G401 (cell line): ENCODE measurements at regions not wholly inside any gene's neighbourhood (a gene's known extent, or its start where the extent isn't known, plus 50 kb on each side); places are given as distances from the start of the nearest gene placed in this dataset.
"Not testable (repeated sequence)": the region's sequence is repeated elsewhere in the genome, so short reads cannot be mapped to it uniquely, and the experiment has no call there.

ENCODE experiments used
- DNase-seq: peaks from one replicate; pipeline ENCODE4 v3.0.0-alpha.2; 2015; ENCODE audit warnings: low spot score
- in situ Hi-C: cut with HindIII; loops from 2 replicates; pipeline ENCODE4 v1.10.0; 2016; ENCODE audit warnings: low sequenced_read_pairs, mixed read lengths

GRCh38 chr10:125266541-125266940 is 106.2 kb upstream of the CTBP2 start:
- no peak for DNase-seq
- in situ Hi-C loops: no loop called here

GRCh38 chr10:125265579-125265955 is 105.2 kb upstream of the CTBP2 start:
- in situ Hi-C loops: no loop called here
- DNase-seq: no peak

- in situ Hi-C loops: no loop called here
Measured at GRCh38 chr10:125264757-125265578, 104.6 kb upstream of the CTBP2 start.

DNA sequence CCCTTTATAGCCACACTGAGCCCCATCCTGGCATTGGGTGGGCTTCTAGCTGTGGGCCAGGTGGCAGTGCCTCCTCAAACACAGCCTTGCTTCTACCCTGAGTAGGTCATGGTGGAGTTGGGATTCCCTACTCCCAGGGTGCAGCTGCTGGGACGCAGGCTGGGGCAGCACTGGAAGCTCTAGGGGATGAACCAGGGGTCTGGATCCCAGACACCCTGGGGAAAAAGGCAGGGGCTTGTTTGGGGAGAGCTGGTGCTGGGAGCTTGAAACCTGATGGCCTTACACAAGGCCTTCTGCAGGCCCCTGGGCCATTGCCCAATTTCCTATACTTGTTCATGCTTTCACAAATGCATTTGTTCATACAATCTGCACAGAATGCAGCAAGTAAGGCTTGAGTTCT is 103.7 kb upstream of the CTBP2 start:
- in situ Hi-C loops: no loop called here
- no peak for DNase-seq

More at GRCh38 chr10:125264757-125265578, 104.6 kb upstream of the CTBP2 start:
- no peak for DNase-seq

DNA sequence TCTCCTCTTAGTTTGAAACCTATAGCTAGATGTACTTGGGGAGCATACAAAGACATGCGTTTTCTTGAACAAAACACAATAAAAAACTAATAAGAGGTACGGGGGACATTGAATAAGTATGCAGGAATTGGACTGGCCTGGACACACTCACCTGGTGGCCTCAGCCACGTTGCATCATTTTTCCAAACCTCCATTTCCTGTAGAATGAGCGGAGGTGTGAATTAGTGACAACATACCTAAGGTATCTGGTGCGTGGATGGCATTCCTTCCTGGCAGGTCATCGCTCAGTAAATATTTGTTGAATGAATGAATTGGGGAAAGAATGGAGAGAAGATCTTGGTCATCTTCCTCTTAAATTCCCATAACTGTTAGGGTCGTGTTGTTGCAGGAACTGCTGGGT is 103.2 kb upstream of the CTBP2 start:
- no peak for DNase-seq
- in situ Hi-C loops: no loop called here

DNA sequence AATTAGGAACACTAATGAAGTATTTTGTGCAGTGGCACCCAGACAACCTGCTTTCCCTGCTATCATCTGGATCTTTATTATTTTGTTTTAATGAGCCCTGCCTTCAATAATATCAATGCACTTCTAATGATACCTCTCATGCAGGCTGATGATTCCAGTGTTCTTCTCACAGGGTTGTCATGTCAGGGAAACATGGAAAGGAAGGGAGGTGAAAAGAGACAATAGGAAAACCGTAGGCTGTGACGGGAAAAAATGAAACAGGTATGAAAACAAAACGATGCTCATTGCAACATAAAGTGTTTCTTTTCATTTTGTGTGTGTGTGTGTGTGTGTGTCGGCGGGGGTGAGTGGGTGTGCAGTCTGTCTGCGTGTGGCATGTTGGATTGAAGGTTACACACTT is 102.6 kb upstream of the CTBP2 start:
- in situ Hi-C loops: no loop called here
- DNase-seq: no peak

DNA sequence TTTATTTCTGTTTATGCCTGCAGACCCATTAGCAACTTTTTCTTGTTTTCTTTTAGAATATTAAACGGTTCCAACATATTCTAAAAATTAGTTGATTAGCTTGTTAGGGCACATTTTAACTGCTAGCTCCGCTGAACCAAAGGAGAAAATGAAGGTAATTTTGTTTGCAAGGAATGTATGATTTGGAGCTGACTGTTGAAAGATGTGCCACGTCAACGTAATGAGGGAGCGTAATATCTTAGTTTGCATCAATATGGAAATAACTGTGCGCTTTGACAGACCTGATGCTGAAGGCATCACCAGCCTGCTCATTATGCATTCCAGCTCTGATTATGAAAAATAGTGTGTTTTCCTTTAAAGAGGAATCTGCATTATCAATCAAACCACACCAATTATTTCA is 102.0 kb upstream of the CTBP2 start:
- in situ Hi-C loops: no loop called here

GRCh38 chr10:125261491-125262186 is 101.3 kb upstream of the CTBP2 start:
- in situ Hi-C loops: no loop called here
- DNase-seq: no peak

More for the DNA sequence above, 102.0 kb upstream of the CTBP2 start:
- no peak for DNase-seq

DNA sequence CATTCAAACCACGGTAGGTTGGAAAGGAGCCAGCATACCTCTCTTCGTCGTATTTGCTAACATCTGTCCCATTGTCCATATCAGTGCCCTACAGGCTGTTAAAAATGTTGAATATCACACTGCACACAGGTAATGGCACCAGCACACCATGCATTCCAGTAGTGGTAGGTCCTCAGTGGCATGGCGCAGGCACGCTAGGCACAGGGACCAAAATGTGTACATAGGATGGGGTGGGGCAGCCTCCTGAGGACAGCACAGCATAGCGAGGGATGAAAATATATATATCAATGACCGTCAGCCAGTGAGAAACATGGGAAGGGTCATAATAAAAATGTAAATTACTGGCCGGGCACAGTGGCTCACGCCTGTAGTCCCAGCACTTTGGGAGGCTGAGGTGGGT is 99.9 kb upstream of the CTBP2 start:
- in situ Hi-C loops: no loop called here
- DNase-seq: no peak

DNA sequence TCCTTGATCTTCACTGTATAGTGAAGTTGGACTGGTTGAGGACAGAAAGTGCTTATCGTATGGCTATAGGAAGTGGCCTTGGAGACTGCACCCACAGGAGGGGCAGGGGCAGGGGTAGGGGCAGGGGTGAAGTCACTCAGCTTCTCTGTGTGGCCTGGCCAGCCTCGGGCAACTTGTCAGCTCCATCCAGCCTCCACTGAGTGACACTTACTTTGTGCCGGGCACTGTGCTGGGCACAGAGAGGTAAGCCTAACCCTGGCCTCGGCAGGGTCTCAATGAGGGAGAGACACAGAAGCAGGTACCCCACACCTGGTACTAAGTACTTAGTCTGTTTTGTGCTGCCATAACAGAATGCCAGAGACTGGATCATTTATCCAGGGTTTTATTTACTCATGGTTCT is 99.3 kb upstream of the CTBP2 start:
- DNase-seq: no peak
- in situ Hi-C loops: no loop called here

GRCh38 chr10:125258676-125259075 is 98.3 kb upstream of the CTBP2 start:
- in situ Hi-C loops: no loop called here

DNA sequence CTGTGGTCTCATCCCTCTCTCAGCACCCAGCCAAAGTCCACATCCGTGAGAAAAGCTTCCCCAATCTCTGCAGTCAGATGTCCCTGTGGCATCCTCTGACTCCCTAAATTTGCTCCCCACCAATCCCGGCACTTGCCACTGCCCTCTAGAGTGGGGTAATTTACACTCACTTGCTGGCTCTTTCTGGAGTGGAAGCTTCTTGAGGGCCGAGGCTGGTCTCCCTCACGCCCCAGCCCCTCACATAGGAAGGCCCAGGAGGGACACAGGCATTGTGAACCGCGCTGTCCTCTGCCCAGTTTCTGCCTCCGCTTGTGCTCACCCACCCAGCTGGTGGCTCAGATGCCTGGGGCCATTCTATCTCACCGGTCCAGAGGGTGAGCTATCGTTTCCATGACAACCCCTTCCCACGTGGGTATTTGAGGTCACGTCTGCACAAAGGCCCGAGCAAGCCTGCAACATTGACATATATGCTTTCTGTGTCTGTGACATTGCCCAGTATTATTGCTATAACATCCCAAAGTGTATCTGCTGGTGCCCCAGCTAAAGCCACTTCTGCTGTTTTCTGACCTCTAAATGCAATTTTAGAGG is 97.3 kb upstream of the CTBP2 start:
- in situ Hi-C loops: no loop called here
- DNase-seq: peak; percentile 9

More at GRCh38 chr10:125258676-125259075, 98.3 kb upstream of the CTBP2 start:
- DNase-seq: no peak

DNA sequence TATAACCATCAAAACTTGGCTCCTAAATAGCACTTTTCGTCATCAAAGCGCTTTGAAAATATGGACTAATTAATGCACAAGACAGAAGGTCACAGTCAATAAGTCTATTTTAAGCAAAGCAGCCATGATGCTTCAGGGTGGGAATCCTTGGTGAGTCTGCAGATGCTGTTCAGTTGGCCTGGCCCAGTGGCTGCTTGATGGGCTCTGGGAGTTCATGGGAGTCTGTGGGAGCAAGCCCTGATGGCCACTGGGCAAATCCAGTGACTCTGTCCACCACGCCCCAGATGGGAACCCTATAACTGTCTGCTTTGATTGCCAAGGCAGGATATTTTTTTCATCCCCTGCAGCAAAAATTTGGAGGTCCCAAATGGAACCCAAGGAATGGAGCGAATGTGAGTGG is 95.7 kb upstream of the CTBP2 start:
- in situ Hi-C loops: no loop called here
- DNase-seq: no peak

DNA sequence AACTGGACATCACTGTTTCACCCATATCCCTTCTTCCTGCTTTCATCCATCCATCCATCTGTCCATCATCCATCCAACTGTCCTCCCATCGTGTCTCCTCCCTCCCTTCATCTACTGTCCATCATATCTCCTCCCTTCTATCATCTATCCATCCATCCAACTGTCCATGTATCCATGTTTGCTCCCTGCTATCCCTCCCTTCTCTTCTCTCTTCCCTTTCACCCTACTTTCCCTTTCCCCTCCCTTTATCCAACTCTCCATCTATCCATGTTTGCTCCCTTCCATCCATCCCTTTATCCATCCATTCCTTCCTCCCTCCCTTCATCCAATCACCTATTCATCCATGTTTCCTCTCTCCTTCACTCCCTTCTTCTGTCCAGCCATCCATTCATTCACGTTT is 92.6 kb upstream of the CTBP2 start:
- no peak for DNase-seq
- in situ Hi-C loops: no loop called here

DNA sequence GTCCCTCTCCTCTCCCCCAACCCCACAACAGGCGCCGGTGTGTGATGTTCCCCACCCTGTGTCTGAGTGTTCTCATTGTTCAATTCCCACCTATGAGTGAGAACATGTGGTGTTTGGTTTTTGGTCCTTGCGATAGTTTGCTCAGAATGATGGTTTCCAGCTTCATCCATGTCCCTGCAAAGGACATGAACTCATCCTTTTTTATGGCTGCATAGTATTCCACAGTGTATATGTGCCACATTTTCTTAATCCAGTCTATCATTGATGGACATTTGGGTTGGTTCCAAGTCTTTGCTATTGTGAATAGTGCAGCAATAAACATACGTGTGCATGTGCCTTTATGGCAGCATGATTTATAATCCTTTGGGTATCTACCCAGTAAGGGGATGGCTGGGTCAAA is 90.5 kb upstream of the CTBP2 start:
- DNase-seq, in situ Hi-C loops: not testable (repeated sequence)

DNA sequence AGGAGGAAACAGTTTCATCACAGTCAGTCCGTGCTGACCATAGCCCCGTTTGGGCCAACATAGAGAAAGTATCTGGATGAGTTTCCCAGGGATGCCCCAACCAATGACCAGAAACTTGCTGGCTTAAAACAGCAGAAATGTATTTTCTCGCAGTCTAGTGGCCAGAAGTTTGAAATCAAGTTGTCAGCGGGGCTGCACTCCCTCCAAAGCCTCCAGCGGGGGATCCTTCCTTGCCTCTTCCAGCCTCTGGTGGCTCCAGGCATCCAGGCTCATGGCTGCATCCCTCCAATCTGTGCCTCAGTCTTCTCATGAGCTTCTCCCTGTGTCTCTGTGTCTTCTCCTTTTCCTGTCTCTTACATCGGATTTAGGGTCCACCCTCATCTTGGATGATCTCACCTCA is 89.6 kb upstream of the CTBP2 start:
- in situ Hi-C loops: no loop called here
- no peak for DNase-seq

GRCh38 chr10:125248489-125248888 is 88.1 kb upstream of the CTBP2 start:
- DNase-seq: no peak
- in situ Hi-C loops: no loop called here

- in situ Hi-C loops: no loop called here
- DNase-seq: no peak
Measured at GRCh38 chr10:125247576-125247975, 87.2 kb upstream of the CTBP2 start.

GRCh38 chr10:125243532-125244253 is 83.3 kb upstream of the CTBP2 start:
- DNase-seq: no peak
- in situ Hi-C loops: no loop called here

DNA sequence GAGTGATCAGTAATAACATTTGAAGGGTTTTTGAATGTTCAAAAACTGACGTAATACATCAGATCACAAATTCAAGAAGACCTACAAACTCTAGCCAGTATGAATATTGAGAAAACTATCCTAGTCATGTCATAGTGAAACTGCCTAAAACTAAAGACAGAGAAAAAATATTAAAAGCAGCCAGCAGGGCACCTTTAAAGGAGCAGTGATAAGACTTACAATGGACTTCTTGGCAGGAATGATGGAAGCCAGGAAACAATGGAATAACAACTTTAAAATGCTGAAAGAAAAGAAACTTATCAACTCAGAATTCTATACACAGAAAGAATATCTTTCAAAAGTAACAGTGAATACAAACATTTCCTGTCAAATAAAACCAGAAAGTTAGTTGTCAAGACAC is 78.3 kb upstream of the CTBP2 start:
- no peak for DNase-seq
- in situ Hi-C loops: no loop called here
